ENCODE measurements at regions not wholly inside any gene's neighbourhood (a gene's known extent, or its start where the extent isn't known, plus 50 kb on each side); places are given as distances from the start of the nearest gene placed in this dataset.

DNA sequence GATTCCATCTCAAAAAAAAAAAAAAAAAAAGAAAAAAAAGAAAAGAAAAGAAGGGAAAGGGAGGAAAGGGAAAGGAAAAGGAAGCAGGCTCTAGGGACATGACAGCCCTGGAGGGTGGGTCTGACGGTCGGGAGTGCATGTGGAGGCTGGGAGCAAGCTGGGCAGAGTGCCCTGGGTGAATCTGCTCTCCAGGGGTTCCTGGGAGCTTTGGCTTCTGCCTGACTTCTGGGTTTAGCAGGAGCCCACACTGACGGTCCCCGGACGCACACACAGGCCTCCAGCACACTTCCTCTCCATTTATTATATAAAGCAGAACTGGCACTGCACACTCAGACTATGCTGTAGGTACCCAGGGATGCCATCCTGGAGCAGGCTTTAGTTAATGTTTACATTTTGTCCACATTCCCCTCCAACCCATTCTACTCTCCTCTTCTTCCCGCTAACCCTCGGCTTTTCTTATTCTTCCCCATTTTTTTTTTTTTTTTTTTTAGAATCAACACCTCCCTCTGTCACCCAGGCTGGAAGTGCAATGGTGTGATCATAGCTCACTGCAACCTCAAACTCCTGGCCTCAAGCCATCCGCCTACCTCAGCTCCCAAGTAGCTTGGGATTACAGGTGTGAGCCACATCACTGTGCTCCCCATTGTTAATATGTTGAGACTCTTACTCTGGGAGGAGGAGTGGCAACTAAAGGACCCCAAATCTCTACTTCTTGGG is 151.1 kb upstream of the SLC1A4 start:
- H2AFZ ChIP-seq: peak overlapping the region; percentile 35
- no peaks in the 10 kb centered on the region for H3K36me3 ChIP-seq (ENCODE audit: low read depth)
- H3K9me2 ChIP-seq (ENCODE audit: insufficient read depth): no peaks in the 10 kb centered on the region
- no peak for TF ChIP-seq EZH2phosphoT487 (IDR thresholded peaks at IDR 0.05; ENCODE audit: insufficient read depth, low read depth)
- TF ChIP-seq EZH2 (IDR thresholded peaks at IDR 0.05; ENCODE audit: insufficient read depth, poor library complexity, severe bottlenecking): no peak
- peak; percentile 83 for DNase-seq
- WGBS, 2 experiments (ENCODE audit: low coverage in 1 of 2, low lambda C conversion rate in 2 of 2, missing lambda C conversion rate in 2 of 2): 35 to 39% methylated on average over 8 of the region's 8 CpGs
- H3K4me3 ChIP-seq: 0 out of 2 replicates have a peak overlapping the region, but pooled peaks have one; percentile 18
- H3K9ac ChIP-seq: peak overlapping the region; percentile 75
- no peaks in the 10 kb centered on the region for H3K79me2 ChIP-seq (ENCODE audit: insufficient read depth)
- in situ Hi-C loops (cut with MboI): no loop called here
- H3K27me3 ChIP-seq (replicated peaks; ENCODE audit: insufficient read depth): no peaks in the 10 kb centered on the region
- peak overlapping the region; percentile 62 for H3K4me2 ChIP-seq (ENCODE audit: unreplicated experiment)
- H4K20me1 ChIP-seq (ENCODE audit: insufficient read depth): no peaks in the 10 kb centered on the region
- peak overlapping the region; percentile 94 for H3K27ac ChIP-seq
- H3K9me3 ChIP-seq (ENCODE audit: low read depth): no peaks in the 10 kb centered on the region
- peaks cover 44% of the 10 kb centered on the region for H3F3A ChIP-seq (ENCODE audit: insufficient read depth)
- H3K4me1 ChIP-seq (ENCODE audit: insufficient read depth): peaks cover 49% of the 10 kb centered on the region

DNA sequence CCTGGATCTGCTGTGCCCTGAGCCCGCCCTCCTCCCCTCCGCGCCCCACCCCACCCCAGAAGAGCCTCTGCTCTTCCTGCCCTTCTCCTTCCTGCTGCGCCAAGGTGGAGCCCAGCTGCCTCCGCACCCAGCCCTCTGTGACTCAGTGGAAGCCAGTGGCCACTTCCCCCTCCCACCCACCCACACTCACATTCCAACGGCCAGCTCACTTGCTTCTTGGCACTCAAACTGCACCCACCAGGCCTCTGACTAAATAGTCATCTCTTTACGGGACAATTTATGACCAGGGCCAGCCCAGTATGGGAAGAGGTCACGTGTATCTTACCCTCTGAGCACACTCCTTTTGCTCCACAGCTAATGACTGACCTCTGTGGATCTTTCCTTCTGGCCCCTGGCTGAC is 150.4 kb upstream of the SLC1A4 start:
- Histone ChIP-seq H3K9ac (peak overlapping the region; percentile 75), H3K36me3 (ENCODE audit: low read depth) (no peaks in the 10 kb centered on the region), H4K20me1 (ENCODE audit: insufficient read depth) (no peaks in the 10 kb centered on the region), H3K9me2 (ENCODE audit: insufficient read depth) (no peaks in the 10 kb centered on the region), H3K79me2 (ENCODE audit: insufficient read depth) (no peaks in the 10 kb centered on the region), H3K4me1 (ENCODE audit: insufficient read depth) (peaks cover 43% of the 10 kb centered on the region), H3K27me3 (replicated peaks; ENCODE audit: insufficient read depth) (no peaks in the 10 kb centered on the region), H2AFZ (no peak overlapping the region), H3K27ac (peak overlapping the region; percentile 94), H3K4me3 (no peak overlapping the region), H3K9me3 (ENCODE audit: low read depth) (no peaks in the 10 kb centered on the region), H3K4me2 (ENCODE audit: unreplicated experiment) (peak overlapping the region; percentile 63), H3F3A (ENCODE audit: insufficient read depth) (peaks cover 44% of the 10 kb centered on the region)
- in situ Hi-C loops (cut with MboI): no loop called here
- peak; percentile 98 for DNase-seq
- 2 to 5% methylated on average over 4 to 8 of the region's 8 CpGs for WGBS, 2 experiments (ENCODE audit: low coverage in 1 of 2, low lambda C conversion rate in 2 of 2, missing lambda C conversion rate in 2 of 2)
- TF ChIP-seq EZH2phosphoT487 (IDR thresholded peaks at IDR 0.05; ENCODE audit: insufficient read depth, low read depth): no peak

DNA sequence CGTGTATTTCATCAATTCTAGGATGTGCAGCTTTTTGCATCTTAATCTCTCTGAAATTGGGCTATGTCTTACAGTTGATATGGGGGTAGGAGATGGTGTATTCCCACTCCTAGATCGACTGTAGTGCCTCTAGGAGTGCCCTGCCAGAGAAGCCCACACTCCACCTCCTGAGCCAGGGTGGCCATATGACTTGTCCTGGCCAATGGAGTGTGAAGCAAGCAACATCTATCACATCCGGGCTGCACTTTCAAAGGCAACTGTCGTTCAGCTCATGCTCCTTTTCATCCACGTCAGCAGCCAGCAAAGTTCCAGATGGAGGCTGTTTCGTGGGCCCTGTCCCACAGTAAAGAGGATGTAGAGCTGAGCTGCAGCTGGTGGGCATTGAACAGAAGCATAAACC is 149.4 kb upstream of the SLC1A4 start:
- Histone ChIP-seq H3K9me3 (ENCODE audit: low read depth) (no peaks in the 10 kb centered on the region), H2AFZ (peak overlapping the region; percentile 75), H3K4me1 (ENCODE audit: insufficient read depth) (peaks cover 43% of the 10 kb centered on the region), H3K9me2 (ENCODE audit: insufficient read depth) (no peaks in the 10 kb centered on the region), H3K4me3 (no peak overlapping the region), H3K79me2 (ENCODE audit: insufficient read depth) (no peaks in the 10 kb centered on the region), H3K27me3 (replicated peaks; ENCODE audit: insufficient read depth) (no peaks in the 10 kb centered on the region), H3K36me3 (ENCODE audit: low read depth) (no peaks in the 10 kb centered on the region), H4K20me1 (ENCODE audit: insufficient read depth) (no peaks in the 10 kb centered on the region), H3K27ac (peak overlapping the region; percentile 91), H3F3A (ENCODE audit: insufficient read depth) (peaks cover 44% of the 10 kb centered on the region), H3K4me2 (ENCODE audit: unreplicated experiment) (peak overlapping the region; percentile 63), H3K9ac (peak overlapping the region; percentile 69)
- peak; percentile 67 for DNase-seq
- in situ Hi-C loops (cut with MboI): no loop called here
- WGBS, 2 experiments (ENCODE audit: low coverage in 1 of 2, low lambda C conversion rate in 2 of 2, missing lambda C conversion rate in 2 of 2): 44 to 45% methylated on average over 6 of the region's 6 CpGs
- TF ChIP-seq EZH2phosphoT487 (IDR thresholded peaks at IDR 0.05; ENCODE audit: insufficient read depth, low read depth) (no peak), EZH2 (IDR thresholded peaks at IDR 0.05; ENCODE audit: insufficient read depth, poor library complexity, severe bottlenecking) (no peak)

DNA sequence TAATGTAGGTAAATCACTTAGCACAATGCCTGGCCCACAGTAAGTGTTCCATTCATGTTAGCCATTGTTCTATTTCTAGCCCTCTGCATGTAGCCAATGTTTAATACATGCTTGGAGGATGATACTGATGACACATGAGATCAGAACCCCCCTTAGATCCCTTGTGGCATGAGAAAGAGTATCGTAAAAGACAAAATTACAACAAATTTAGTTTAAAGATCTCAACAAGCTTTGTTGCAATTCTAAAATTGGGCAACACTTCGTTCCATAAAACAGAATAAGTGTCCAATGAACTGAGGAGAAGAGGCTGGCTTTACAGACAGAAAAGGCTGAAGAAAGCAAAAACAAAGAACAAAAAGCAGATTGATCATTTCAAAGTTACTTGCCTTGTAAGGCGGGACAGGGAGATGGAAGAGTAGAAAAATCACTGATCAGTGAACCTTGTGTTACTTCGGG is 148.7 kb upstream of the SLC1A4 start:
- no peak for TF ChIP-seq EZH2phosphoT487 (IDR thresholded peaks at IDR 0.05; ENCODE audit: insufficient read depth, low read depth)
- TF ChIP-seq EZH2 (IDR thresholded peaks at IDR 0.05; ENCODE audit: insufficient read depth, poor library complexity, severe bottlenecking): no peak
- in situ Hi-C loops (cut with MboI): no loop called here
- Histone ChIP-seq H3F3A (ENCODE audit: insufficient read depth) (peaks cover 44% of the 10 kb centered on the region), H3K4me3 (peak overlapping the region; percentile 29), H3K27me3 (replicated peaks; ENCODE audit: insufficient read depth) (no peaks in the 10 kb centered on the region), H2AFZ (peak overlapping the region; percentile 75), H3K4me1 (ENCODE audit: insufficient read depth) (peaks cover 43% of the 10 kb centered on the region), H3K4me2 (ENCODE audit: unreplicated experiment) (peak overlapping the region; percentile 63), H3K9ac (peak overlapping the region; percentile 69), H3K27ac (peak overlapping the region; percentile 91), H3K79me2 (ENCODE audit: insufficient read depth) (no peaks in the 10 kb centered on the region), H4K20me1 (ENCODE audit: insufficient read depth) (no peaks in the 10 kb centered on the region), H3K36me3 (ENCODE audit: low read depth) (no peaks in the 10 kb centered on the region), H3K9me2 (ENCODE audit: insufficient read depth) (no peaks in the 10 kb centered on the region), H3K9me3 (ENCODE audit: low read depth) (no peaks in the 10 kb centered on the region)
- 3 to 4% methylated on average over 4 of the region's 4 CpGs for WGBS, 2 experiments (ENCODE audit: low coverage in 1 of 2, low lambda C conversion rate in 2 of 2, missing lambda C conversion rate in 2 of 2)
- DNase-seq: peak; percentile 79
